HG03095 (cell line): ENCODE measurements at regions not wholly inside any gene's neighbourhood (a gene's known extent, or its start where the extent isn't known, plus 50 kb on each side); places are given as distances from the start of the nearest gene placed in this dataset.
A peak's percentile ranks its signal among the peaks of the same experiment; 100 is the strongest.

ENCODE experiments used
- ATAC-seq: cut with Tn5 transposase; IDR thresholded peaks from one replicate; pipeline ENCODE4 v1.9.1; 2021; ENCODE audit warnings: moderate library complexity; ENCODE audit not compliant: unreplicated experiment

GRCh38 chr16:85971902-85972638 is 73.1 kb downstream of the IRF8 start:
- ATAC-seq = no peak

GRCh38 chr16:85974428-85975375 is 75.7 kb downstream of the IRF8 start:
- no peak for ATAC-seq

- ATAC-seq = no peak
These were observed 76.6 kb downstream of the IRF8 start for GRCh38 chr16:85975451-85975981.

GRCh38 chr16:85978291-85978775 is 79.4 kb downstream of the IRF8 start:
- no peak for ATAC-seq

- no peak for ATAC-seq
These were observed 80.0 kb downstream of the IRF8 start for GRCh38 chr16:85978976-85979375.

- ATAC-seq = no peak
These were observed 80.6 kb downstream of the IRF8 start for GRCh38 chr16:85979605-85980004.

GRCh38 chr16:85980686-85981085 is 81.7 kb downstream of the IRF8 start:
- ATAC-seq = no peak

GRCh38 chr16:85981826-85982562 is 83.0 kb downstream of the IRF8 start:
- no peak for ATAC-seq

- ATAC-seq = no peak
These were observed 83.6 kb downstream of the IRF8 start for GRCh38 chr16:85982563-85982939.

GRCh38 chr16:85983064-85983463 is 84.1 kb downstream of the IRF8 start:
- no peak for ATAC-seq

GRCh38 chr16:85983606-85984230 is 84.8 kb downstream of the IRF8 start:
- no peak for ATAC-seq

GRCh38 chr16:85984231-85984880 is 85.4 kb downstream of the IRF8 start:
- no peak for ATAC-seq

- no peak for ATAC-seq
These were observed 86.0 kb downstream of the IRF8 start for GRCh38 chr16:85984947-85985451.

GRCh38 chr16:85986931-85987749 is 88.2 kb downstream of the IRF8 start:
- ATAC-seq = no peak

GRCh38 chr16:85987750-85988078 is 88.8 kb downstream of the IRF8 start:
- no peak for ATAC-seq

- ATAC-seq = no peak
These were observed 89.3 kb downstream of the IRF8 start for GRCh38 chr16:85988306-85988705.

- ATAC-seq = peak; percentile 32
These were observed 89.9 kb downstream of the IRF8 start for GRCh38 chr16:85988723-85989313.

GRCh38 chr16:85989376-85989775 is 90.4 kb downstream of the IRF8 start:
- ATAC-seq = no peak
